GM21717 (cell line): ENCODE measurements at regions not wholly inside any gene's neighbourhood (a gene's known extent, or its start where the extent isn't known, plus 50 kb on each side); places are given as distances from the start of the nearest gene placed in this dataset.
A peak's percentile ranks its signal among the peaks of the same experiment; 100 is the strongest.

Source experiments
- ATAC-seq: cut with Tn5 transposase; IDR thresholded peaks from one replicate; pipeline ENCODE4 v1.9.1; 2021; ENCODE audit warnings: mild to moderate bottlenecking, moderate library complexity; ENCODE audit not compliant: unreplicated experiment

DNA sequence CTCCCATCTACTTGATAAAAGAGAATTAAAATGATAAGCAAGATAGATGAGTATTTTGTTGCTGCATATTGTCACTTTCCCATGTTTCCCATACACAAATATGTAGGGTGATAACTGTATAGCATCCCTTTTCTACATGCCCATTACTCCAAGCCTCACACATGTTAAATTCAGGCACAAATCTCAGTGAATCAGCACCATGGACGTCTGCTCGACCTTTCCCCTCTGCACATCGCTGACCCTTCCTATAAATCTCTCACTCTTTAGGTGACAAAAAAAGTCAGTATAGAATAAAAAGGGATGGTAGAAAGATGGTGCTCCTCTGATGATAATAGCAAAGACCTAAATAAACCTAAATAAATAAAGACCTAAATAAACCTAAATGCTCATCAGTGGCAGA is 1097.7 kb upstream of the C9orf72 start:
- ATAC-seq = no peak

DNA sequence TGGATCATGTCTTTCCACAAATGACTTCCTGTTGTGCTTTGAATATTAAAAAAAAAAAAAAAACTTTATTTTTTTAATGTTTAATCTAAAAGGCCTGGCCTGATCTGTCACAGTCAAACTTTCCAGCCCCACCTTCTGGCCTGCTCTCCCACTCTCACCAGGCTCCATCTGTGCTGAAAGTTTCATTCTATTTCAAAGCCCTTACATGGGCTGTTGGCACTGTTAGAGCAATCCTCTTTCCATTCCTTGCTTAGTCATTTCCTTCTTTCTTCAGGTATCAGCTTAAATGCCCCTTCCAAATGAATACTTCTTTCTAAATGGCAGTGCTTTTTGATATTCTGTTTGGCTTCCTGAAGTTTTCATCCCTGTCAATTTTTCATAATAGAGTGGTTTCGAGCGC is 1104.8 kb upstream of the C9orf72 start:
- no peak for ATAC-seq

GRCh38 chr9:28688172-28688571 is 1114.9 kb upstream of the C9orf72 start:
- no peak for ATAC-seq

DNA sequence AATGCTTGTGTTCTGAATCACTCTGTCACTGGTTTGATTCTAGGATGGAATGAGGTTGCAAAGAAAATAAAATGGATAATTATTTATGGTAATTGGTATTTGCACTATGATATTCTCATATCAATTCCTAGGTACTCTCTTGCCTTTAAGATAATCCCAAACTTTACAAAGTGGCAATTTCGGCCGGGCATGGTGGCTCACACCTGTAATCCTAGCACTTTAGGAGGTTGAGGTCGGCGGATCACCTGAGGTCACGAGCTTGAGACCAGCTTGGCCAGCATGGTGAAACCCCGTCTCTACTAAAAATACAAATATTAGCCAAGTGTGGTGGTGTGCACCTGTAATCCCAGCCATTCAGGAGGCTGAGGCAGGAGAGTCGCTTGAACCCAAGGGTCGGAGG is 1118.7 kb upstream of the C9orf72 start:
- no peak for ATAC-seq

DNA sequence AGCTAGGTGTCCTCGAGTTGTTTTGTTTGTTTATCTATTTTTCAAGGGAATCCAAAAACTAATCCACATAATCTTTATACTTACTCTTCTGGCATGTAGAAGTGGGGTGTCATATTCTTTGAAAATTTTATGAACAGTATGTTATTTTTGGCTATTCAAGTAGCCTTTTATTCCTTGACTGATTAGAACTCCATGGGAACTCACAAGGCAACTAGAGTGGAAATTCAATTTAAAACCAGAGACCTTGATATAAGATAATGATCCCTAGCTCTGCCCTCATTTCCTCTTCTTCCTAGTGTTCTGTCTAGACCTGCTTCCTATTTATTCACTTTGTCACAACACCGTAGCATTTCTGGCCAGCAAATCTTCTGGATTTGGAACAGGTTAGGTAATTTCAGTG is 1123.7 kb upstream of the C9orf72 start:
- no peak for ATAC-seq

- ATAC-seq = no peak
These were observed 1126.4 kb upstream of the C9orf72 start for GRCh38 chr9:28699632-28700031.

DNA sequence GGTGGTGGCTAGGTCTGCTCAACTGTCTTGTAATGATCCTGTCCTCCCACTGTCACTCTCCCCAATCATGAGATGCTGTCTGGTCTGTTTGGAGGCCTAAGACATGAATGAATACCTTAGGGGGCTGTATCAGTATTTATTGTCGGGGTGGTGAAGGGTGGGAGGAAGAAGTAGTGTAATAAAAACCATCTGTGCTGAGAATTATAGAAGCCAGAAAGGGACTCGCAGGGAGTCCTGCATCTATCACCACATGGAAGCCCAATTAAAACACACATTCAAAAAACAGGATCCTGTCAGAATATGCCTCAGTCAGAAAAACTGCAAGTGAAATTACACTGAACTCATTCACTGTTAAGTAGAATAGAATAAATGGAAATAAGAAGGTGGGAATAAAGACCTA is 1134.3 kb upstream of the C9orf72 start:
- no peak for ATAC-seq

GRCh38 chr9:28714188-28714587 is 1140.9 kb upstream of the C9orf72 start:
- ATAC-seq = no peak

GRCh38 chr9:28718226-28718625 is 1144.9 kb upstream of the C9orf72 start:
- no peak for ATAC-seq

DNA sequence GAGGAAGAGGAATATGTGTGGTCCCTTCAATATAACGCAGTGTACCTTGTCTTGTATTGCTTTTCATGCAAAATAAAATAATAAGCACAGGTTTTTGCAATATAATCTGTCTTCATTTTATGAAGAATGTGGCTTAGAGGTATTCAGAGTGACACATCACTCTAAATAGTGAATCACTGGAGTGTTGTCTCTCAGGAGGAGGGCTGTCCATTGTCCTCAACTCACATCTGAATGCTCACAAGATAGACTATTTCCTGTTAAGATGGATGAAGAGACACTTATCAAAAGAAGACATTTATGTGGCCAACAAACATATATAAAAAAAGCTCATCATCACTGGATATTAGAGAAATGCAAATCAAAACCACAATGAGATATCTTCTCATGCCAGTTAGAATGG is 1147.5 kb upstream of the C9orf72 start:
- ATAC-seq = no peak

- ATAC-seq = no peak
These were observed 1156.8 kb upstream of the C9orf72 start for GRCh38 chr9:28730111-28730510.

GRCh38 chr9:28735738-28736342 is 1162.6 kb upstream of the C9orf72 start:
- ATAC-seq = no peak

GRCh38 chr9:28741459-28741858 is 1168.2 kb upstream of the C9orf72 start:
- ATAC-seq = no peak

- ATAC-seq = no peak
These were observed 1174.2 kb upstream of the C9orf72 start for GRCh38 chr9:28747351-28747985.

DNA sequence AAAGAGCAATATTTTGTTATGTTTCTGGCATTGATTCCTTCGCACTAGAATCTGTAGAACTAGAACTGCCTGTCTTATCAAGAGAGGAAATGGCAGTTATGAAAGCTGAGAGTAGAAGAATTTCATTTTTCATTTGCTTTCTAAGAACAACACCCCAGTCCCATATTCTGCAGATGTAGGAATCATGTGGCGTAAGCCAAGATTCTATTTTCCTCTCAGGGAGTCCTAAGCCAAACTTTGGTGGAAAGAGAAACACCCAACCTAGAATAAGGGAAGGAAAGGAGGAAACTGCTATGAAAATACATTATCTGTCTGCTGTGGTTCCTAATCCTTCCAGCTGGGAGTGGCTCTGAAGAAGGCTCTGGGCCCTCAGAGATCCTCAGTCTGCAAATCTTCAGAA is 1176.9 kb upstream of the C9orf72 start:
- no peak for ATAC-seq

- no peak for ATAC-seq
These were observed 1185.1 kb upstream of the C9orf72 start for GRCh38 chr9:28758341-28758740.

DNA sequence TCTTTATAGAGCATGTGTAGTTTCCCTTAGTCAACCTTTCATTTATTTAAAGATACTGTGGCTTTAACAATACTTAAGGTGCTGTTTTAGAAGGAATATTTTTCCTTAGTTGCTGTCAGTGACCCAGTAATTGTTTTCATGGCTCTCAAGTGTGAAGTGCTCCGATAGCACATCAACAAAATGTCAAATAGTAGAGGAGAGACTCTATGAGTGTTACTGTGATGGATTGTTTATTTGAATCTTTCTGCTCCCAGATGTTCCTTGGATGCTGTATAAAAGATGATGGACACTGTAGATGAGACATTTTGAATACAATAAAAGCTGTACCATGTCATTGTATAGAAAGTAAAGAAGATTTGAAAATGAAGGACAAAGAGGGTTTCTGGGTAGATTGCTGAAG is 1185.7 kb upstream of the C9orf72 start:
- no peak for ATAC-seq

DNA sequence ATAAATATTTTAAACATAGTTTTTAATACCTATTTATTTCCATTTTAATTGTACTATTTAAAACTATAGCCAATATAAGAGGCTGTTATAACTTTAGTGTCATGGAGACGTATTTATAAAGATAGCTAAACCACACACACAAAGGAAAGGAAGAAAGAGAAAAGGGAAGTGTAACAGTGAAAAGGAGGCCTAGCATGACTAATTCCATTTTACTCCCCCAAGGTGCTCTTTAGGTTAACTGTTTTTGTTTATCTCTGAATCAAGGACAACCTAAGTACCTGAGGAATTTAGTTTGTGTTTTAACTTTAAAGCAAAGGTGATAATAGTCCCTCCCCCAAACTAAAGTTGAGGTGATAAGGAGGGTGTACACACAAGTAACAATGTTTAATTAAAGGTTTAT is 1188.9 kb upstream of the C9orf72 start:
- no peak for ATAC-seq

DNA sequence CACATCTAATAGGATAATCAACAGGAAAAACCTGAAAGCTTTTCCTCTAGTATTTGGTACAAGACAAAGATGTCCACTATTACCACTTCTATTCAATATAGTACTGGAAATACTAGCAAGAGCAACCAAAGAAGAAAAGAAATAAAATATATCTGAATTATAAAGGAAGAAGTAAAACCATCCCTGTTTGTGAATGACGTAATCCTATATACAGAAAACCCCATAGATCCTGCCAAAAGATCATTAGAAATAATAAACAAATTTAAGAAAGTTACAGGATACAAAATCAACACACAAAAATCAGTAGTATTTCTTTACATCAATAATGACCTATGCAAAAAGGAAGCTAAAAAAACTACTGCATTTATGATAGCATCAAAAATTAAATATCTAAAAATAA is 1191.3 kb upstream of the C9orf72 start:
- ATAC-seq = no peak

- ATAC-seq = no peak
These were observed 1196.9 kb upstream of the C9orf72 start for GRCh38 chr9:28770226-28770625.

- ATAC-seq = no peak
These were observed 1197.5 kb upstream of the C9orf72 start for GRCh38 chr9:28770827-28771226.

- ATAC-seq = peak; percentile 55
These were observed 1201.4 kb upstream of the C9orf72 start for GRCh38 chr9:28774433-28775235.
